Umbilical cord (tissue), 1 donor: ENCODE measurements at regions not wholly inside any gene's neighbourhood (a gene's known extent, or its start where the extent isn't known, plus 50 kb on each side); places are given as distances from the start of the nearest gene placed in this dataset.
A peak's percentile ranks its signal among the peaks of the same experiment; 100 is the strongest.

Experiments
- DNase-seq: peaks from one replicate; pipeline ENCODE4 v3.0.0-alpha.2; 2015; ENCODE audit warnings: low spot score

DNA sequence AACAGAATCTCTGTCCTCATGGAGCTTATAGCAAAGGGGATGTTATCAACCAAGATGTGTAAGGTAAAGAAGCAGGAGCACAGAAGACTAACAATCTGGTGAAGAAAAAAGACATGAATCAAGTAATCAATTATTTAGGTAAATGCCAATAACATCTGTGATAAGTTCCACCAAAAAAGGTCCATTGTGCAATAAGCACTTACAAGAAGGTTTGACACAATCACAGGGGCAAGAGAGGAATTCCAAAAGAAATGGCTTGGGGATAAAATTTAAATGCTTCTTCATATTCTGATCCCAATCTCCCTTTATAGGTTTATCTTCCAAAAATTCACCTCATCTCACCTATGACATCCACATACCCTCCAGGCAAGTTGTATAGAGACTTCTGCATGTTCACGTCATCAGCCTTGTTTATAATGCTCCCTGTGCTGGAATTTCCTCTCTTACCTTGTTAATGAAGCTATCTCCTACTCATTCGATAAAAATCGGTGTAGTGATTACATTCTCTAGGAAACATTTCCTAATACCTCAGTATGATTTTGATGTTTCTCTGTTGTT is 53.6 kb upstream of the DPT start:
- DNase-seq, result no peak

GRCh38 chr1:168783458-168784210 is 54.6 kb upstream of the DPT start:
- peak; percentile 94 for DNase-seq

- no peak for DNase-seq
These were observed 57.7 kb upstream of the DPT start for GRCh38 chr1:168786476-168787330.

GRCh38 chr1:168788258-168788657 is 59.3 kb upstream of the DPT start:
- DNase-seq, result no peak

GRCh38 chr1:168789501-168789900 is 60.5 kb upstream of the DPT start:
- no peak for DNase-seq

GRCh38 chr1:168792142-168792541 is 63.1 kb upstream of the DPT start:
- no peak for DNase-seq

- no peak for DNase-seq
These were observed 63.7 kb upstream of the DPT start for GRCh38 chr1:168792592-168793125.

DNA sequence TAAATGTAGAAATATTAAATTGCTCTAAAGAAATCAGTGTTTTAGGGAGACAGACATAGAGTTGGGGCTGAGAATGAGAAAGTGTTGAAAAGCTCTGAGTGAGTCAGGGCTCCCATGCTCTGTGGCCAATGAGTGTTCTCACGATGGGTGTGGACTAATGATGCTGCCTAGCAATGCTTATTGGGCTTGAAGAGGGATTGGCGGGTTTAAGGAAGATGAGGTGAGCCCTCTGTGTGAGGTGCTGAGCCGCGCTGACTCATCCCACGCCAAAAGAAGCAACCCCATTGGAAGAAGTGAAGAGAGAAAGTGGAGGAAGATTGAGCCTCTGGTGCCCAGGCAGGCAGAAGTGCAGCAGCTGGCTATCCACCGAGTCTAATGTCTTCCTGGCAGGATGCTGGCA is 65.1 kb upstream of the DPT start:
- DNase-seq, result no peak

DNA sequence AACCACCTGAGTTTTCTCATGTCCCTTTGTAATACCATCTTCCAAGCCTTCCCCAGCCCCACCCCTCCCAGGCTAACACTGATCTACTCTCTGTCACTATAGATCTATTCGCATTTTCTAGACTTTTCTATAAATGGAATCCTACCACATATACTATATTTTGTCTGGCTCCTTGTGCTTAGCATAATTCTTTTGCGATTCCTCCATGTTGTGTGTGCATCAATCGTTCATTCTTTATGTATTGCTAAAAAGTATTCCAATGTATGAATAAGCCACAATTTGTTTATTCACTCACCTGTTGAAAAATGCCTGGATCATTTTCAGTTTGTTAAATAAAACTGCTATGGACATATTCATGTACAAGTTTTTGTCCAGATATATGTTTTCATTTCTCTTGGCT is 66.7 kb upstream of the DPT start:
- DNase-seq, result no peak

- no peak for DNase-seq
These were observed 71.1 kb upstream of the DPT start for GRCh38 chr1:168799927-168800605.

- DNase-seq, result no peak
These were observed 72.2 kb upstream of the DPT start for GRCh38 chr1:168801032-168801745.

- no peak for DNase-seq
These were observed 75.0 kb upstream of the DPT start for GRCh38 chr1:168803806-168804510.

DNA sequence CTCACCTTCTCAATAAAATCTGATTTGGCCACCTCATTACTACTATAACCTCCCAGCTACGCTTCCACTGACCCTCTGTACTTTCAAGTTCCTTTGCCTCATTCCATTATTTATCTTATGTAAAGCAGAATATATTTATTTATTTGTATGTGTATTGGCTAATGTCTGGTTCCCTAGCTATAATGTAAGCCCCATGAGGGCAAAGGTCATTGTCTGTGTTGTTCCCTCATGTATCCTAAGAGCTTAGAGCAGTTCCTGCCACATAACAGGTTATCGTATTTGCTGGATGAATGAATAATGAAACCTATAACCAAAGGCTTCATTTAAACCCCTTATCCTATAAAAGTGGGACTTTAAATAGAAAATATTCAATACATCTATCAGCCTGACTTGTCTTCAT is 77.9 kb upstream of the DPT start:
- no peak for DNase-seq

DNA sequence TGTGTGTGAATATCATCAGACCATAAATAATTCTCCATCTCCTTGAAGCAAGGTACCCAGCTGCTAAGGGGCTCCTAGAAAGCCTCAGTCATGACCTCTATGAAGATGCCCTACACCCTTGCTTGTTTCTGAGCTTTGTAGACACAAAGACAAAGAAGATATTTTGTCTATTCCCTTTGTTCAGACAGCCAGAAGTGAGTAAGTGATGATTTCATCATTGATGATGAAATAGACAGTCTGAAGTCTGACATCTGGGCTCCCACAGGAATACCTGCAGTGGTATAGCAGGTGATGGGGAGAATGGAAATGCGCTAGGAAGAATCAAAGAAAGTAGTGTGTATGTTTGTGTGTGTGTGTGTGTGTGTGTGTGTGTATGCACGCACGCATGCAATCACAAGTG is 82.2 kb upstream of the DPT start:
- no peak for DNase-seq

- no peak for DNase-seq
These were observed 90.7 kb upstream of the DPT start for GRCh38 chr1:168819668-168820067.

GRCh38 chr1:168821434-168821833 is 92.4 kb upstream of the DPT start:
- DNase-seq, result no peak

- no peak for DNase-seq
These were observed 93.9 kb upstream of the DPT start for GRCh38 chr1:168822911-168823310.

DNA sequence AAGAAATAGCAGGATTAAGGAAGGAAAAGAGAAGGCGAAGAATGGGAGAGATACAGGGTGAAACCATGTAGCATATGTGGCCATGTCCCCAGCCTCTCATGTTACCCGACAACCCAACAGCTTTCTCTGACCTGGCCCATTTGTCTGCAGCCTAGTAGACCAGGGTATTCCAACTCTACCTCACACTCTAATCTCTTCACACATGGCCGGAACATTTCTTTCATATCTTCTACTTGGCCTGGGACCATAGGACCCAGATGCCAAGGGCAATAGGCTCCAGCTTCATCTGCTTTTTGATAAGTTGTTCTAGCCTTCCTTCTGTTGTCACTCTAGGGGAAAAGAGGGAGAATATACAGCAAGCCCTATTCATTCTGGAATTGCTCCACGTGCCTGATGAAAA is 95.0 kb upstream of the DPT start:
- no peak for DNase-seq

DNA sequence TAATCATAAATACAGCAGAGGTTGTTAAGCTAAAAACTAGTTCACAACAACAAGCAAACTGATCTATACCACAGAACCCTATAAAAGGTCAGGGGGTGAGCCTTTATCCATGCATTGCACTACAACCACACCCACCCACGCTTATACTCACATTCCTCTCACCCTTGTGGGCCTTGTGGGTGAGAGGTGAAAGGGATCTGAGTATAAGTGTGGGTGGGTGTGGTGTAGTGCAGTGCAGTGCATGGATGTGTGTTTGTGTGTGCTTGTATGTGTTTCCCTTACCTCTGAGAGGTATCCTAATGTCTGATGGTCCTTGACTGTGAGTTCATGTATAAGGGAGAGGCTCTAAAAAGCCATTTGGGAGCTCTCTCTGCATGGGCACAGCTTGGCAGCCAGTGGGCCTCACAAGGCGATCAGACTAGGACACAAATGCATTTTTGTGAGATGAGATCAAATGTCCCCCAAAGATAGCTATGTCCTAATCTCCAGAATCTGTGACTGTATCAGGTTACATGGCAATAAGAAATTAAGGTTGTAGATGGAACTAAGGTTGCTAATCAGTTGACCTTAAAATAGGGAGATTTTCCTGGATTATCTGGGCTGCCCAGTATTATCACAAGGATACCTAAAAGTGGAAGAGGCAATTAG is 95.5 kb upstream of the DPT start:
- no peak for DNase-seq

GRCh38 chr1:168825129-168825528 is 96.1 kb upstream of the DPT start:
- no peak for DNase-seq
